ENCODE measurements at regions not wholly inside any gene's neighbourhood (a gene's known extent, or its start where the extent isn't known, plus 50 kb on each side); places are given as distances from the start of the nearest gene placed in this dataset.

DNA sequence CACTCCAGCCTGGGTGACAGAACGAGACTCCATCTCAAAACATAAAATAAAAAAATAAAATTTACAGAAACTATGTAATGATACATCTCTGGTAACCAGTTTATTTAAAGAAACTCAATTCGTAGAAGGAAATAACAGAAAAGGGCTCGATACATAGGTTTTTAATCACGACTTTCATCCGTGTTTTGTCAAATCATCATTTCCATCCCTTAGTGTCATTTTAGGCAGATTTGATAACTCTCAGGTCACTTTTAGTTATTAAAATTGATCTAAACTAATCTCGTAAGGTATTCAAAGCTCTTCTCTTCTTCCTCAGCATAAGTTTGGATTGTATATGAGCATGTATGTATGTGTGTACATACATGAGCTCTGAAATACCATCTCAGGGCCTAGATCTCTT is 59.3 kb upstream of the SPTBN1 start:
- Mint-ChIP-seq H3K27ac (ENCODE audit: unreplicated experiment) (no peak overlapping the region), H3K9me3 (ENCODE audit: unreplicated experiment) (no peaks in the 10 kb centered on the region), H3K4me1 (ENCODE audit: low read depth, unreplicated experiment) (no peaks in the 10 kb centered on the region), H3K27me3 (ENCODE audit: low read depth, unreplicated experiment) (peaks cover 1% of the 10 kb centered on the region), H3K4me3 (ENCODE audit: unreplicated experiment) (no peak overlapping the region), H3K36me3 (ENCODE audit: low read depth, unreplicated experiment) (no peaks in the 10 kb centered on the region)
- H3K4me3 ChIP-seq (ENCODE audit: insufficient read depth, low read depth, low read length), result no peak overlapping the region
- FAIRE-seq, result no peak
- TF ChIP-seq EZH2 (IDR thresholded peaks at IDR 0.05; ENCODE audit: insufficient read depth, low read length), result no peak
- TF ChIP-seq, protein P1, sequence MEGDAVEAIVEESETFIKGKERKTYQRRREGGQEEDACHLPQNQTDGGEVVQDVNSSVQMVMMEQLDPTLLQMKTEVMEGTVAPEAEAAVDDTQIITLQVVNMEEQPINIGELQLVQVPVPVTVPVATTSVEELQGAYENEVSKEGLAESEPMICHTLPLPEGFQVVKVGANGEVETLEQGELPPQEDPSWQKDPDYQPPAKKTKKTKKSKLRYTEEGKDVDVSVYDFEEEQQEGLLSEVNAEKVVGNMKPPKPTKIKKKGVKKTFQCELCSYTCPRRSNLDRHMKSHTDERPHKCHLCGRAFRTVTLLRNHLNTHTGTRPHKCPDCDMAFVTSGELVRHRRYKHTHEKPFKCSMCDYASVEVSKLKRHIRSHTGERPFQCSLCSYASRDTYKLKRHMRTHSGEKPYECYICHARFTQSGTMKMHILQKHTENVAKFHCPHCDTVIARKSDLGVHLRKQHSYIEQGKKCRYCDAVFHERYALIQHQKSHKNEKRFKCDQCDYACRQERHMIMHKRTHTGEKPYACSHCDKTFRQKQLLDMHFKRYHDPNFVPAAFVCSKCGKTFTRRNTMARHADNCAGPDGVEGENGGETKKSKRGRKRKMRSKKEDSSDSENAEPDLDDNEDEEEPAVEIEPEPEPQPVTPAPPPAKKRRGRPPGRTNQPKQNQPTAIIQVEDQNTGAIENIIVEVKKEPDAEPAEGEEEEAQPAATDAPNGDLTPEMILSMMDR (IDR thresholded peaks at IDR 0.05; ENCODE audit: insufficient read depth, low read depth, low read length), result no peak
- no peaks in the 10 kb centered on the region for H3K9me3 ChIP-seq (ENCODE audit: insufficient read depth, low read depth, low read length)
- no peak overlapping the region for H3K27ac ChIP-seq (ENCODE audit: low read depth, low read length)
- no peaks in the 10 kb centered on the region for H3K27me3 ChIP-seq (ENCODE audit: insufficient read depth, low read length)
- H3K36me3 ChIP-seq (ENCODE audit: insufficient read depth, low read length), result no peaks in the 10 kb centered on the region
- no peak overlapping the region for H3K9ac ChIP-seq (ENCODE audit: low read length)
- no peaks in the 10 kb centered on the region for H4K20me1 ChIP-seq (ENCODE audit: insufficient read depth, low read length)
- H3K4me1 ChIP-seq (ENCODE audit: insufficient read depth, low read length), result peaks cover 4% of the 10 kb centered on the region
- no peaks in the 10 kb centered on the region for H3K79me2 ChIP-seq (ENCODE audit: insufficient read depth, low read length)
- no peak for DNase-seq (ENCODE audit: low read depth)
- H2AFZ ChIP-seq (ENCODE audit: low read depth, low read length), result no peak overlapping the region
- H3K4me2 ChIP-seq (ENCODE audit: low read length), result no peak overlapping the region

DNA sequence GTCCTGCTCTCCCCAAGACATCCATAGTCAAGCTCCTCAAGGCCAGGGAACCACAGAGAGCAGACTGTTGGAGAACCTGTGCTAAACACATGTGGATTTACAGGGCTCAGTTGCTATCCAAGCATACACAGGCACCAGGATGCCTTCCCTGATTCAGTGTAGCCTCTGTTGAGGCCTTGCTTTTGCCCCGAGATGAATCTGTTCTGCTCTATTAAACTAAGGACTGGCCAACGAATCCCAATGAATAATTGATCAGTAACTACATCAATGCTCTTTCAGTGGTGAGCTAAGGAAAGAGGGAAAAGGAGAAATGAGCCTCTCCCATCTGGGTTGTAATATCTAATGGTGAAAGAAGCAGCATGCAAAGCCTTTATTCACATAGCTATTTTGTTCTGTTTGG is 58.7 kb upstream of the SPTBN1 start:
- no peaks in the 10 kb centered on the region for H3K36me3 ChIP-seq (ENCODE audit: insufficient read depth, low read length)
- no peak overlapping the region for H2AFZ ChIP-seq (ENCODE audit: low read depth, low read length)
- H3K27me3 Mint-ChIP-seq (ENCODE audit: low read depth, unreplicated experiment), result peaks cover 1% of the 10 kb centered on the region
- no peak overlapping the region for H3K4me2 ChIP-seq (ENCODE audit: low read length)
- no peaks in the 10 kb centered on the region for H4K20me1 ChIP-seq (ENCODE audit: insufficient read depth, low read length)
- H3K9me3 Mint-ChIP-seq (ENCODE audit: unreplicated experiment), result no peaks in the 10 kb centered on the region
- FAIRE-seq, result no peak
- H3K4me3 Mint-ChIP-seq (ENCODE audit: unreplicated experiment), result no peak overlapping the region
- no peak overlapping the region for H3K27ac Mint-ChIP-seq (ENCODE audit: unreplicated experiment)
- DNase-seq (ENCODE audit: low read depth), result no peak
- H3K4me1 Mint-ChIP-seq (ENCODE audit: low read depth, unreplicated experiment), result peaks cover 3% of the 10 kb centered on the region
- no peaks in the 10 kb centered on the region for H3K79me2 ChIP-seq (ENCODE audit: insufficient read depth, low read length)
- no peaks in the 10 kb centered on the region for H3K27me3 ChIP-seq (ENCODE audit: insufficient read depth, low read length)
- H3K36me3 Mint-ChIP-seq (ENCODE audit: low read depth, unreplicated experiment), result no peaks in the 10 kb centered on the region
- no peaks in the 10 kb centered on the region for H3K9me3 ChIP-seq (ENCODE audit: insufficient read depth, low read depth, low read length)
- H3K4me3 ChIP-seq (ENCODE audit: insufficient read depth, low read depth, low read length), result no peak overlapping the region
- TF ChIP-seq EZH2 (IDR thresholded peaks at IDR 0.05; ENCODE audit: insufficient read depth, low read length), result no peak
- TF ChIP-seq, protein P1 (IDR thresholded peaks at IDR 0.05; ENCODE audit: insufficient read depth, low read depth, low read length), result no peak
- H3K27ac ChIP-seq (ENCODE audit: low read depth, low read length), result no peak overlapping the region
- H3K9ac ChIP-seq (ENCODE audit: low read length), result no peak overlapping the region
- H3K4me1 ChIP-seq (ENCODE audit: insufficient read depth, low read length), result peaks cover 4% of the 10 kb centered on the region

DNA sequence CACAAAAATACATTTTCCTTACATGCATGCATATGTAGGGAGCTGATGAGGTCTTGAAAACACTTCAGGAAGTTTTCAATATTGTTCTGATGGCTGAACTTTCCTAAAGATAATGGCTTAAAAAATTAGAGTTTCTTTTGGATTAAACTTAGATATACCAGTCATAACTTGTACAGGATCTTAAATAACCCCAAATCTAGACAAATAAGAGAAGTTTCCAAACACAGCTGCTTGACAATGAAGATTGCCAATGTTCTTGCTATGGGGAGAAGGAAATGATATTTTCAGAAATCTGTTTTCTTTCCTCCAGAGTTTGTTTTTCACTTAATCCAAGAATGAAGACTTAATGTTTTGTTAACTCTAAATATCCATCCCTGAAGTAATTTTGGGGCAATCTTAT is 54.6 kb upstream of the SPTBN1 start:
- no peak overlapping the region for H3K27ac ChIP-seq (ENCODE audit: low read depth, low read length)
- H4K20me1 ChIP-seq (ENCODE audit: insufficient read depth, low read length), result no peaks in the 10 kb centered on the region
- TF ChIP-seq, protein P1 (IDR thresholded peaks at IDR 0.05; ENCODE audit: insufficient read depth, low read depth, low read length), result no peak
- no peak for TF ChIP-seq EZH2 (IDR thresholded peaks at IDR 0.05; ENCODE audit: insufficient read depth, low read length)
- H3K9ac ChIP-seq (ENCODE audit: low read length), result no peak overlapping the region
- no peaks in the 10 kb centered on the region for H3K36me3 ChIP-seq (ENCODE audit: insufficient read depth, low read length)
- H3K27ac Mint-ChIP-seq (ENCODE audit: unreplicated experiment), result no peak overlapping the region
- no peaks in the 10 kb centered on the region for H3K4me1 ChIP-seq (ENCODE audit: insufficient read depth, low read length)
- DNase-seq (ENCODE audit: low read depth), result no peak
- peaks cover 1% of the 10 kb centered on the region for H3K27me3 Mint-ChIP-seq (ENCODE audit: low read depth, unreplicated experiment)
- H2AFZ ChIP-seq (ENCODE audit: low read depth, low read length), result no peak overlapping the region
- H3K4me1 Mint-ChIP-seq (ENCODE audit: low read depth, unreplicated experiment), result peaks cover 13% of the 10 kb centered on the region
- no peaks in the 10 kb centered on the region for H3K79me2 ChIP-seq (ENCODE audit: insufficient read depth, low read length)
- no peaks in the 10 kb centered on the region for H3K9me3 ChIP-seq (ENCODE audit: insufficient read depth, low read depth, low read length)
- no peaks in the 10 kb centered on the region for H3K36me3 Mint-ChIP-seq (ENCODE audit: low read depth, unreplicated experiment)
- no peak overlapping the region for H3K4me2 ChIP-seq (ENCODE audit: low read length)
- no peak for FAIRE-seq
- H3K4me3 ChIP-seq (ENCODE audit: insufficient read depth, low read depth, low read length), result no peak overlapping the region
- no peaks in the 10 kb centered on the region for H3K27me3 ChIP-seq (ENCODE audit: insufficient read depth, low read length)
- no peaks in the 10 kb centered on the region for H3K9me3 Mint-ChIP-seq (ENCODE audit: unreplicated experiment)
- H3K4me3 Mint-ChIP-seq (ENCODE audit: unreplicated experiment), result no peak overlapping the region

Data from astrocyte (in vitro differentiated cells and primary cell).